ENCODE measurements at regions not wholly inside any gene's neighbourhood (a gene's known extent, or its start where the extent isn't known, plus 50 kb on each side); places are given as distances from the start of the nearest gene placed in this dataset.

GRCh38 chr2:107007927-107008326 is 122.0 kb upstream of the ST6GAL2 start:
- H3K9me3 ChIP-seq, result no peaks in the 10 kb centered on the region
- DNase-seq, result no peak
- H3K36me3 ChIP-seq, result no peaks in the 10 kb centered on the region
- H3K4me1 ChIP-seq, result no peaks in the 10 kb centered on the region
- TF ChIP-seq CTCF (IDR thresholded peaks at IDR 0.05) (no peak), POLR2A (IDR thresholded peaks at IDR 0.05) (no peak)
- no peak overlapping the region for H3K4me3 ChIP-seq
- H3K27me3 ChIP-seq, result no peaks in the 10 kb centered on the region
- H3K27ac ChIP-seq, result no peak overlapping the region

- no peak overlapping the region for H3K27ac ChIP-seq
- no peak overlapping the region for H3K4me3 ChIP-seq
- no peak for TF ChIP-seq POLR2A (IDR thresholded peaks at IDR 0.05)
- no peak for TF ChIP-seq CTCF (IDR thresholded peaks at IDR 0.05)
- DNase-seq, result no peak
- H3K36me3 ChIP-seq, result no peaks in the 10 kb centered on the region
- no peaks in the 10 kb centered on the region for H3K9me3 ChIP-seq
- H3K27me3 ChIP-seq, result no peaks in the 10 kb centered on the region
- H3K4me1 ChIP-seq, result no peaks in the 10 kb centered on the region
These were observed 122.9 kb upstream of the ST6GAL2 start for GRCh38 chr2:107008843-107009242.

- no peak for TF ChIP-seq CTCF (IDR thresholded peaks at IDR 0.05)
- no peak for TF ChIP-seq POLR2A (IDR thresholded peaks at IDR 0.05)
- no peaks in the 10 kb centered on the region for H3K4me1 ChIP-seq
These were observed 123.3 kb upstream of the ST6GAL2 start for GRCh38 chr2:107009275-107009674.

GRCh38 chr2:107012714-107013306 is 126.8 kb upstream of the ST6GAL2 start:
- no peaks in the 10 kb centered on the region for H3K36me3 ChIP-seq
- TF ChIP-seq CTCF (IDR thresholded peaks at IDR 0.05) (no peak), POLR2A (IDR thresholded peaks at IDR 0.05) (no peak)
- no peak for DNase-seq
- no peaks in the 10 kb centered on the region for H3K27me3 ChIP-seq
- H3K4me3 ChIP-seq, result no peak overlapping the region
- no peaks in the 10 kb centered on the region for H3K4me1 ChIP-seq
- no peaks in the 10 kb centered on the region for H3K9me3 ChIP-seq
- H3K27ac ChIP-seq, result no peak overlapping the region

More at GRCh38 chr2:107009275-107009674, 123.3 kb upstream of the ST6GAL2 start:
- Histone ChIP-seq H3K4me3 (no peak overlapping the region), H3K27me3 (no peaks in the 10 kb centered on the region), H3K27ac (no peak overlapping the region), H3K9me3 (no peaks in the 10 kb centered on the region), H3K36me3 (no peaks in the 10 kb centered on the region)
- DNase-seq, result no peak

- no peak overlapping the region for H3K4me3 ChIP-seq
These were observed 127.9 kb upstream of the ST6GAL2 start for GRCh38 chr2:107013884-107014283.

More at GRCh38 chr2:107013884-107014283, 127.9 kb upstream of the ST6GAL2 start:
- DNase-seq, result no peak
- H3K4me1 ChIP-seq, result no peaks in the 10 kb centered on the region
- no peaks in the 10 kb centered on the region for H3K27me3 ChIP-seq
- H3K27ac ChIP-seq, result no peak overlapping the region
- TF ChIP-seq POLR2A (IDR thresholded peaks at IDR 0.05) (no peak), CTCF (IDR thresholded peaks at IDR 0.05) (no peak)
- H3K36me3 ChIP-seq, result no peaks in the 10 kb centered on the region
- no peaks in the 10 kb centered on the region for H3K9me3 ChIP-seq
